ENCODE measurements at regions not wholly inside any gene's neighbourhood (a gene's known extent, or its start where the extent isn't known, plus 50 kb on each side); places are given as distances from the start of the nearest gene placed in this dataset.

- no peak for DNase-seq
These were observed 293.2 kb downstream of the SOX9 start for GRCh38 chr17:72414032-72414396.

GRCh38 chr17:72414967-72415853, 294.4 kb downstream of the SOX9 start:
- no peak for DNase-seq

GRCh38 chr17:72416054-72416675, 295.3 kb downstream of the SOX9 start:
- DNase-seq = no peak

GRCh38 chr17:72416905-72417304, 296.1 kb downstream of the SOX9 start:
- DNase-seq = no peak

- DNase-seq = no peak
These were observed 296.8 kb downstream of the SOX9 start for GRCh38 chr17:72417627-72418026.

- DNase-seq = no peak
These were observed 299.3 kb downstream of the SOX9 start for GRCh38 chr17:72419866-72420774.

GRCh38 chr17:72420775-72421127, 299.9 kb downstream of the SOX9 start:
- no peak for DNase-seq

GRCh38 chr17:72421128-72422092, 300.6 kb downstream of the SOX9 start:
- no peak for DNase-seq

- DNase-seq = no peak
These were observed 301.3 kb downstream of the SOX9 start for GRCh38 chr17:72422204-72422504.

GRCh38 chr17:72422505-72423285, 301.9 kb downstream of the SOX9 start:
- DNase-seq = no peak

GRCh38 chr17:72423286-72423589, 302.4 kb downstream of the SOX9 start:
- DNase-seq = no peak

GRCh38 chr17:72423718-72424117, 302.9 kb downstream of the SOX9 start:
- no peak for DNase-seq

GRCh38 chr17:72424505-72425117, 303.8 kb downstream of the SOX9 start:
- no peak for DNase-seq

GRCh38 chr17:72425133-72425793, 304.4 kb downstream of the SOX9 start:
- DNase-seq = no peak

- no peak for DNase-seq
These were observed 305.0 kb downstream of the SOX9 start for GRCh38 chr17:72425794-72426168.

GRCh38 chr17:72426321-72426720, 305.5 kb downstream of the SOX9 start:
- DNase-seq = no peak

- DNase-seq = no peak
These were observed 306.3 kb downstream of the SOX9 start for GRCh38 chr17:72426948-72427760.

GRCh38 chr17:72427761-72428109, 306.9 kb downstream of the SOX9 start:
- DNase-seq = no peak

GRCh38 chr17:72429066-72429638, 308.3 kb downstream of the SOX9 start:
- DNase-seq = no peak

All from cortex of kidney (tissue), 1 donor.